Vagina (tissue), 2 donors: ENCODE measurements at regions not wholly inside any gene's neighbourhood (a gene's known extent, or its start where the extent isn't known, plus 50 kb on each side); places are given as distances from the start of the nearest gene placed in this dataset.

Experiments
- CTCF ChIP-seq, 3 experiments: fragments of 450-650 bp in 2 of 3; fragments of 200-600 bp in 1 of 3; sonication (generic) in 1 of 3; IDR thresholded peaks; one replicate each; pipeline ENCODE4 v1.5.1; 2017 to 2019; ENCODE audit warnings: antibody characterized with exemption in 3 of 3, mild to moderate bottlenecking in 2 of 3, moderate library complexity in 2 of 3
- POLR2A ChIP-seq, 2 donors: fragments of 450-650 bp; IDR thresholded peaks; one replicate each; pipeline ENCODE4 v1.6.1; 2017; ENCODE audit warnings: antibody characterized with exemption in 2 of 2, mild to moderate bottlenecking in 2 of 2, moderate library complexity in 2 of 2
- POLR2AphosphoS5 ChIP-seq, 2 donors: sonication (generic); formaldehyde crosslinking; IDR thresholded peaks; one replicate each; pipeline ENCODE4 v1.9.0; 2017; ENCODE audit warnings: antibody characterized with exemption in 2 of 2, mild to moderate bottlenecking in 2 of 2, low read depth in 1 of 2; ENCODE audit not compliant: insufficient read depth in 1 of 2

- TF ChIP-seq POLR2AphosphoS5 (IDR thresholded peaks at IDR 0.05; ENCODE audit: insufficient read depth in 1 of 2, low read depth in 1 of 2), result no peak
- no peak for TF ChIP-seq CTCF (IDR thresholded peaks at IDR 0.05)
- no peak for TF ChIP-seq POLR2A (IDR thresholded peaks at IDR 0.05)
Observed at GRCh38 chr1:217274927-217275654, 355.8 kb downstream of the GPATCH2 start.
